ENCODE measurements at regions not wholly inside any gene's neighbourhood (a gene's known extent, or its start where the extent isn't known, plus 50 kb on each side); places are given as distances from the start of the nearest gene placed in this dataset.

GRCh38 chr5:101675510-101676219 lies 620.4 kb downstream of the SLCO4C1 start:
- Histone ChIP-seq H3K4me1 (ENCODE audit: control insufficient read depth, insufficient read depth, low read length, poor library complexity, severe bottlenecking) (no peaks in the 10 kb centered on the region), H3K27me3 (ENCODE audit: control insufficient read depth, insufficient read depth, low read length) (no peaks in the 10 kb centered on the region), H3K36me3 (ENCODE audit: control insufficient read depth, insufficient read depth, low read length) (no peaks in the 10 kb centered on the region), H3K27ac (ENCODE audit: insufficient read depth, low read length, poor library complexity, severe bottlenecking) (no peak overlapping the region), H3K9me3 (ENCODE audit: control insufficient read depth in 2 of 2, low read length in 2 of 2) (no peaks in the 10 kb centered on the region), H3K4me3 (ENCODE audit: low read depth, low read length) (no peak overlapping the region)
- no peaks in the 10 kb centered on the region for H3K36me3 Mint-ChIP-seq
- no peak overlapping the region for H3K27ac Mint-ChIP-seq
- H3K27me3 Mint-ChIP-seq: no peaks in the 10 kb centered on the region
- no peaks in the 10 kb centered on the region for H3K9me3 Mint-ChIP-seq
- H3K4me1 Mint-ChIP-seq: no peaks in the 10 kb centered on the region
- no peak for DNase-seq
- no peak overlapping the region for H3K4me3 Mint-ChIP-seq
- ATAC-seq (ENCODE audit: low read depth in 2 of 2): no peak

GRCh38 chr5:101673120-101673519 lies 623.0 kb downstream of the SLCO4C1 start:
- no peaks in the 10 kb centered on the region for H3K9me3 Mint-ChIP-seq
- Histone ChIP-seq H3K9me3 (ENCODE audit: control insufficient read depth in 2 of 2, low read length in 2 of 2) (no peaks in the 10 kb centered on the region), H3K36me3 (ENCODE audit: control insufficient read depth, insufficient read depth, low read length) (no peaks in the 10 kb centered on the region), H3K4me1 (ENCODE audit: control insufficient read depth, insufficient read depth, low read length, poor library complexity, severe bottlenecking) (no peaks in the 10 kb centered on the region), H3K27ac (ENCODE audit: insufficient read depth, low read length, poor library complexity, severe bottlenecking) (no peak overlapping the region), H3K4me3 (ENCODE audit: low read depth, low read length) (no peak overlapping the region), H3K27me3 (ENCODE audit: control insufficient read depth, insufficient read depth, low read length) (no peaks in the 10 kb centered on the region)
- ATAC-seq (ENCODE audit: low read depth in 2 of 2) (no peak), DNase-seq (no peak)
- no peak overlapping the region for H3K27ac Mint-ChIP-seq
- no peaks in the 10 kb centered on the region for H3K27me3 Mint-ChIP-seq
- no peaks in the 10 kb centered on the region for H3K4me1 Mint-ChIP-seq
- no peaks in the 10 kb centered on the region for H3K36me3 Mint-ChIP-seq
- peak overlapping the region in 1 of 4 donors; percentile 7 for H3K4me3 Mint-ChIP-seq

GRCh38 chr5:101664071-101664791 lies 631.9 kb downstream of the SLCO4C1 start:
- no peaks in the 10 kb centered on the region for H3K9me3 ChIP-seq (ENCODE audit: control insufficient read depth in 2 of 2, low read length in 2 of 2)
- DNase-seq (no peak), ATAC-seq (ENCODE audit: low read depth in 2 of 2) (no peak)
- Mint-ChIP-seq H3K36me3 (no peaks in the 10 kb centered on the region), H3K4me3 (no peak overlapping the region), H3K27me3 (no peaks in the 10 kb centered on the region), H3K27ac (no peak overlapping the region), H3K4me1 (no peaks in the 10 kb centered on the region), H3K9me3 (no peaks in the 10 kb centered on the region)
- no peak overlapping the region for H3K4me3 ChIP-seq (ENCODE audit: low read depth, low read length)
- no peaks in the 10 kb centered on the region for H3K27me3 ChIP-seq (ENCODE audit: control insufficient read depth, insufficient read depth, low read length)
- H3K4me1 ChIP-seq (ENCODE audit: control insufficient read depth, insufficient read depth, low read length, poor library complexity, severe bottlenecking): no peaks in the 10 kb centered on the region
- H3K27ac ChIP-seq (ENCODE audit: insufficient read depth, low read length, poor library complexity, severe bottlenecking): no peak overlapping the region
- no peaks in the 10 kb centered on the region for H3K36me3 ChIP-seq (ENCODE audit: control insufficient read depth, insufficient read depth, low read length)

GRCh38 chr5:101663543-101663942 lies 632.5 kb downstream of the SLCO4C1 start:
- Histone ChIP-seq H3K27ac (ENCODE audit: insufficient read depth, low read length, poor library complexity, severe bottlenecking) (no peak overlapping the region), H3K4me3 (ENCODE audit: low read depth, low read length) (no peak overlapping the region), H3K4me1 (ENCODE audit: control insufficient read depth, insufficient read depth, low read length, poor library complexity, severe bottlenecking) (no peaks in the 10 kb centered on the region), H3K9me3 (ENCODE audit: control insufficient read depth in 2 of 2, low read length in 2 of 2) (no peaks in the 10 kb centered on the region), H3K27me3 (ENCODE audit: control insufficient read depth, insufficient read depth, low read length) (no peaks in the 10 kb centered on the region), H3K36me3 (ENCODE audit: control insufficient read depth, insufficient read depth, low read length) (no peaks in the 10 kb centered on the region)
- Mint-ChIP-seq H3K36me3 (no peaks in the 10 kb centered on the region), H3K4me3 (no peak overlapping the region), H3K27ac (no peak overlapping the region), H3K4me1 (no peaks in the 10 kb centered on the region), H3K9me3 (no peaks in the 10 kb centered on the region), H3K27me3 (no peaks in the 10 kb centered on the region)
- no peak for DNase-seq
- no peak for ATAC-seq (ENCODE audit: low read depth in 2 of 2)

- H3K4me3 Mint-ChIP-seq: no peak overlapping the region
- no peaks in the 10 kb centered on the region for H3K27me3 ChIP-seq (ENCODE audit: control insufficient read depth, insufficient read depth, low read length)
- H3K27me3 Mint-ChIP-seq: no peaks in the 10 kb centered on the region
- no peaks in the 10 kb centered on the region for H3K9me3 ChIP-seq (ENCODE audit: control insufficient read depth in 2 of 2, low read length in 2 of 2)
- H3K9me3 Mint-ChIP-seq: no peaks in the 10 kb centered on the region
- H3K36me3 Mint-ChIP-seq: no peaks in the 10 kb centered on the region
- no peak overlapping the region for H3K27ac Mint-ChIP-seq
- H3K4me1 Mint-ChIP-seq: no peaks in the 10 kb centered on the region
- no peak overlapping the region for H3K27ac ChIP-seq (ENCODE audit: insufficient read depth, low read length, poor library complexity, severe bottlenecking)
- H3K4me1 ChIP-seq (ENCODE audit: control insufficient read depth, insufficient read depth, low read length, poor library complexity, severe bottlenecking): no peaks in the 10 kb centered on the region
- H3K36me3 ChIP-seq (ENCODE audit: control insufficient read depth, insufficient read depth, low read length): no peaks in the 10 kb centered on the region
- ATAC-seq (ENCODE audit: low read depth in 2 of 2): no peak
- H3K4me3 ChIP-seq (ENCODE audit: low read depth, low read length): no peak overlapping the region
- DNase-seq: no peak
Measured at GRCh38 chr5:101662263-101662662, 633.8 kb downstream of the SLCO4C1 start.

- Mint-ChIP-seq H3K27me3 (no peaks in the 10 kb centered on the region), H3K27ac (no peak overlapping the region), H3K4me3 (no peak overlapping the region), H3K36me3 (no peaks in the 10 kb centered on the region), H3K4me1 (no peaks in the 10 kb centered on the region), H3K9me3 (peaks cover 0 to 2% (median 0%) of the 10 kb centered on the region in 7 donors)
- ATAC-seq (ENCODE audit: low read depth in 2 of 2): no peak
- no peak for DNase-seq
- H3K36me3 ChIP-seq (ENCODE audit: control insufficient read depth, insufficient read depth, low read length): no peaks in the 10 kb centered on the region
- no peaks in the 10 kb centered on the region for H3K27me3 ChIP-seq (ENCODE audit: control insufficient read depth, insufficient read depth, low read length)
- H3K9me3 ChIP-seq (ENCODE audit: control insufficient read depth in 2 of 2, low read length in 2 of 2): no peaks in the 10 kb centered on the region
- no peaks in the 10 kb centered on the region for H3K4me1 ChIP-seq (ENCODE audit: control insufficient read depth, insufficient read depth, low read length, poor library complexity, severe bottlenecking)
- no peak overlapping the region for H3K27ac ChIP-seq (ENCODE audit: insufficient read depth, low read length, poor library complexity, severe bottlenecking)
- H3K4me3 ChIP-seq (ENCODE audit: low read depth, low read length): no peak overlapping the region
Measured at GRCh38 chr5:101658433-101658832, 637.7 kb downstream of the SLCO4C1 start.

- no peaks in the 10 kb centered on the region for H3K27me3 Mint-ChIP-seq
- DNase-seq: no peak
- H3K4me1 Mint-ChIP-seq: no peaks in the 10 kb centered on the region
- Histone ChIP-seq H3K36me3 (ENCODE audit: control insufficient read depth, insufficient read depth, low read length) (no peaks in the 10 kb centered on the region), H3K4me3 (ENCODE audit: low read depth, low read length) (no peak overlapping the region), H3K4me1 (ENCODE audit: control insufficient read depth, insufficient read depth, low read length, poor library complexity, severe bottlenecking) (no peaks in the 10 kb centered on the region), H3K9me3 (ENCODE audit: control insufficient read depth in 2 of 2, low read length in 2 of 2) (no peaks in the 10 kb centered on the region), H3K27ac (ENCODE audit: insufficient read depth, low read length, poor library complexity, severe bottlenecking) (no peak overlapping the region), H3K27me3 (ENCODE audit: control insufficient read depth, insufficient read depth, low read length) (no peaks in the 10 kb centered on the region)
- H3K27ac Mint-ChIP-seq: no peak overlapping the region
- no peak for ATAC-seq (ENCODE audit: low read depth in 2 of 2)
- no peaks in the 10 kb centered on the region for H3K36me3 Mint-ChIP-seq
- peaks cover 0 to 2% (median 0%) of the 10 kb centered on the region in 7 donors for H3K9me3 Mint-ChIP-seq
- H3K4me3 Mint-ChIP-seq: no peak overlapping the region
Measured at GRCh38 chr5:101653996-101654395, 642.1 kb downstream of the SLCO4C1 start.

GRCh38 chr5:101647861-101648260 lies 648.2 kb downstream of the SLCO4C1 start:
- H3K4me3 ChIP-seq (ENCODE audit: low read depth, low read length): no peak overlapping the region
- H3K36me3 ChIP-seq (ENCODE audit: control insufficient read depth, insufficient read depth, low read length): no peaks in the 10 kb centered on the region
- H3K27me3 Mint-ChIP-seq: no peaks in the 10 kb centered on the region
- H3K9me3 ChIP-seq (ENCODE audit: control insufficient read depth in 2 of 2, low read length in 2 of 2): no peaks in the 10 kb centered on the region
- no peak overlapping the region for H3K27ac Mint-ChIP-seq
- DNase-seq (no peak), ATAC-seq (ENCODE audit: low read depth in 2 of 2) (no peak)
- no peaks in the 10 kb centered on the region for H3K4me1 Mint-ChIP-seq
- no peaks in the 10 kb centered on the region for H3K9me3 Mint-ChIP-seq
- H3K27ac ChIP-seq (ENCODE audit: insufficient read depth, low read length, poor library complexity, severe bottlenecking): no peak overlapping the region
- H3K4me3 Mint-ChIP-seq: no peak overlapping the region
- H3K36me3 Mint-ChIP-seq: no peaks in the 10 kb centered on the region
- no peaks in the 10 kb centered on the region for H3K4me1 ChIP-seq (ENCODE audit: control insufficient read depth, insufficient read depth, low read length, poor library complexity, severe bottlenecking)
- H3K27me3 ChIP-seq (ENCODE audit: control insufficient read depth, insufficient read depth, low read length): no peaks in the 10 kb centered on the region
